ENCODE measurements at regions not wholly inside any gene's neighbourhood (a gene's known extent, or its start where the extent isn't known, plus 50 kb on each side); places are given as distances from the start of the nearest gene placed in this dataset.

DNA sequence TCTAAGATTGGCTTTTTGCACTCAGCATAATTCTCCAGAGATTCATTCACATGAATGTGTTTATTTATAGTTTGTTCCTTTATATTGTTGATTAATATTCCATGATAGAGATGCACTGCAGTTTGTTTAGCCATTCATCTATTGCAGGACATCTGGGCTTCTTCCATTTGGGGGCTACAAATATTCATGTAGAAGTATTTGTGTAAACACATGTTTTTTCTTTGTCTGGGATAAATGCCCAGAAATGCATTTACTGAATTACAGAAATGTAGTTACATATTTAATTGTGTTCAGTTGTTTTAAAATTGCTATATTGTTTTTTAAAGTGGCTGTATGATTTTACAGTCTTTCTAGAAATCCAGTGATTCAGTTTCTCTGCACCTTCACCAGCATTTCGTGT is 635.0 kb downstream of the ZIC1 start:
- H3K9me3 ChIP-seq (ENCODE audit: low read length) = no peaks in the 10 kb centered on the region
- H3K9me2 ChIP-seq (ENCODE audit: insufficient read depth, low read length) = no peaks in the 10 kb centered on the region
- no peak overlapping the region for H3K4me3 ChIP-seq (ENCODE audit: low read length)
- no peaks in the 10 kb centered on the region for H3K36me3 ChIP-seq (ENCODE audit: insufficient read depth, low read length)
- H3K9ac ChIP-seq (ENCODE audit: low read length) = no peak overlapping the region
- no peak overlapping the region for H3K4me2 ChIP-seq (ENCODE audit: low read length)
- H3K79me2 ChIP-seq (replicated peaks; ENCODE audit: insufficient read depth, low read length) = no peaks in the 10 kb centered on the region
- H3F3A ChIP-seq (ENCODE audit: insufficient read depth, low read length, poor library complexity, severe bottlenecking) = no peaks in the 10 kb centered on the region
- H4K20me1 ChIP-seq (ENCODE audit: insufficient read depth) = no peaks in the 10 kb centered on the region
- no peaks in the 10 kb centered on the region for H3K27me3 ChIP-seq (ENCODE audit: insufficient read depth, low read depth, low read length)
- H2AFZ ChIP-seq (ENCODE audit: low read depth, low read length) = no peak overlapping the region
- H3K27ac ChIP-seq (ENCODE audit: low read length) = no peak overlapping the region
- TF ChIP-seq SMC3 (conservative IDR thresholded peaks at IDR 0.05; ENCODE audit: poor library complexity) (no peak), MXI1 (conservative IDR thresholded peaks at IDR 0.05; ENCODE audit: poor library complexity, severe bottlenecking) (no peak), RAD21 (conservative IDR thresholded peaks at IDR 0.05) (no peak), TAF1 (IDR thresholded peaks at IDR 0.05; ENCODE audit: low read depth) (no peak), EZH2 (IDR thresholded peaks at IDR 0.05; ENCODE audit: borderline replicate concordance, insufficient read depth, low read length, poor library complexity, severe bottlenecking) (no peak), EP300 (conservative IDR thresholded peaks at IDR 0.05; ENCODE audit: poor library complexity, severe bottlenecking) (no peak), POLR2AphosphoS5 (IDR thresholded peaks at IDR 0.05) (no peak)
- TF ChIP-seq, protein P1, sequence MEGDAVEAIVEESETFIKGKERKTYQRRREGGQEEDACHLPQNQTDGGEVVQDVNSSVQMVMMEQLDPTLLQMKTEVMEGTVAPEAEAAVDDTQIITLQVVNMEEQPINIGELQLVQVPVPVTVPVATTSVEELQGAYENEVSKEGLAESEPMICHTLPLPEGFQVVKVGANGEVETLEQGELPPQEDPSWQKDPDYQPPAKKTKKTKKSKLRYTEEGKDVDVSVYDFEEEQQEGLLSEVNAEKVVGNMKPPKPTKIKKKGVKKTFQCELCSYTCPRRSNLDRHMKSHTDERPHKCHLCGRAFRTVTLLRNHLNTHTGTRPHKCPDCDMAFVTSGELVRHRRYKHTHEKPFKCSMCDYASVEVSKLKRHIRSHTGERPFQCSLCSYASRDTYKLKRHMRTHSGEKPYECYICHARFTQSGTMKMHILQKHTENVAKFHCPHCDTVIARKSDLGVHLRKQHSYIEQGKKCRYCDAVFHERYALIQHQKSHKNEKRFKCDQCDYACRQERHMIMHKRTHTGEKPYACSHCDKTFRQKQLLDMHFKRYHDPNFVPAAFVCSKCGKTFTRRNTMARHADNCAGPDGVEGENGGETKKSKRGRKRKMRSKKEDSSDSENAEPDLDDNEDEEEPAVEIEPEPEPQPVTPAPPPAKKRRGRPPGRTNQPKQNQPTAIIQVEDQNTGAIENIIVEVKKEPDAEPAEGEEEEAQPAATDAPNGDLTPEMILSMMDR (IDR thresholded peaks at IDR 0.05; ENCODE audit: poor library complexity, severe bottlenecking) = no peak
- TF ChIP-seq, protein P2, sequence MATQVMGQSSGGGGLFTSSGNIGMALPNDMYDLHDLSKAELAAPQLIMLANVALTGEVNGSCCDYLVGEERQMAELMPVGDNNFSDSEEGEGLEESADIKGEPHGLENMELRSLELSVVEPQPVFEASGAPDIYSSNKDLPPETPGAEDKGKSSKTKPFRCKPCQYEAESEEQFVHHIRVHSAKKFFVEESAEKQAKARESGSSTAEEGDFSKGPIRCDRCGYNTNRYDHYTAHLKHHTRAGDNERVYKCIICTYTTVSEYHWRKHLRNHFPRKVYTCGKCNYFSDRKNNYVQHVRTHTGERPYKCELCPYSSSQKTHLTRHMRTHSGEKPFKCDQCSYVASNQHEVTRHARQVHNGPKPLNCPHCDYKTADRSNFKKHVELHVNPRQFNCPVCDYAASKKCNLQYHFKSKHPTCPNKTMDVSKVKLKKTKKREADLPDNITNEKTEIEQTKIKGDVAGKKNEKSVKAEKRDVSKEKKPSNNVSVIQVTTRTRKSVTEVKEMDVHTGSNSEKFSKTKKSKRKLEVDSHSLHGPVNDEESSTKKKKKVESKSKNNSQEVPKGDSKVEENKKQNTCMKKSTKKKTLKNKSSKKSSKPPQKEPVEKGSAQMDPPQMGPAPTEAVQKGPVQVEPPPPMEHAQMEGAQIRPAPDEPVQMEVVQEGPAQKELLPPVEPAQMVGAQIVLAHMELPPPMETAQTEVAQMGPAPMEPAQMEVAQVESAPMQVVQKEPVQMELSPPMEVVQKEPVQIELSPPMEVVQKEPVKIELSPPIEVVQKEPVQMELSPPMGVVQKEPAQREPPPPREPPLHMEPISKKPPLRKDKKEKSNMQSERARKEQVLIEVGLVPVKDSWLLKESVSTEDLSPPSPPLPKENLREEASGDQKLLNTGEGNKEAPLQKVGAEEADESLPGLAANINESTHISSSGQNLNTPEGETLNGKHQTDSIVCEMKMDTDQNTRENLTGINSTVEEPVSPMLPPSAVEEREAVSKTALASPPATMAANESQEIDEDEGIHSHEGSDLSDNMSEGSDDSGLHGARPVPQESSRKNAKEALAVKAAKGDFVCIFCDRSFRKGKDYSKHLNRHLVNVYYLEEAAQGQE (IDR thresholded peaks at IDR 0.05; ENCODE audit: borderline replicate concordance) = no peak

DNA sequence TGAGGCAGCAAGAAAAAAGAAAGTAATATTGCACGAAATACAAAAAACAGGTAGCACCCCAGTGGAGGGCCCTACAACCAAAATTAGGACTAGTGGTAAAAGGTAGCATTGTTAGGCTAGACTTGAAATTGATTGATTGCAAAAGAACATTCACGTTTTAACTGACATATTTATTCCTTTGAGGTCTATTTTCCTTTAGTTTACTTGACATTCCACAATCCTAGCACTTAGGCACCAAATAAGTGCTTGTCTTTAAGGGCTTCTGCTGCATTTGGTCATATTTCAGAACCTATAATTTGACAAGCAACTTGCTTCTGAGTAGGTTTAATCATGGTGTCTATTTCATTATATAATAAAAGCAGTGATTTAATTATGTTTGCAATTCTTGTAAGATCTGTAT is 642.7 kb upstream of the AGTR1 start:
- no peaks in the 10 kb centered on the region for H3K36me3 ChIP-seq (ENCODE audit: insufficient read depth, low read length)
- no peaks in the 10 kb centered on the region for H3K79me2 ChIP-seq (replicated peaks; ENCODE audit: insufficient read depth, low read length)
- no peaks in the 10 kb centered on the region for H3F3A ChIP-seq (ENCODE audit: insufficient read depth, low read length, poor library complexity, severe bottlenecking)
- no peaks in the 10 kb centered on the region for H3K27me3 ChIP-seq (ENCODE audit: insufficient read depth, low read depth, low read length)
- no peak overlapping the region for H3K4me3 ChIP-seq (ENCODE audit: low read length)
- TF ChIP-seq POLR2AphosphoS5 (IDR thresholded peaks at IDR 0.05) (peak; percentile 53), EZH2 (IDR thresholded peaks at IDR 0.05; ENCODE audit: borderline replicate concordance, insufficient read depth, low read length, poor library complexity, severe bottlenecking) (no peak), SMC3 (conservative IDR thresholded peaks at IDR 0.05; ENCODE audit: poor library complexity) (no peak), EP300 (conservative IDR thresholded peaks at IDR 0.05; ENCODE audit: poor library complexity, severe bottlenecking) (peak; percentile 50), RAD21 (conservative IDR thresholded peaks at IDR 0.05) (no peak), MXI1 (conservative IDR thresholded peaks at IDR 0.05; ENCODE audit: poor library complexity, severe bottlenecking) (no peak), TAF1 (IDR thresholded peaks at IDR 0.05; ENCODE audit: low read depth) (no peak)
- TF ChIP-seq, protein P1 (IDR thresholded peaks at IDR 0.05; ENCODE audit: poor library complexity, severe bottlenecking) = no peak
- TF ChIP-seq, protein P2 (IDR thresholded peaks at IDR 0.05; ENCODE audit: borderline replicate concordance) = peak; percentile 44
- H3K9me3 ChIP-seq (ENCODE audit: low read length) = no peaks in the 10 kb centered on the region
- no peak overlapping the region for H3K9ac ChIP-seq (ENCODE audit: low read length)
- no peaks in the 10 kb centered on the region for H4K20me1 ChIP-seq (ENCODE audit: insufficient read depth)
- H2AFZ ChIP-seq (ENCODE audit: low read depth, low read length) = no peak overlapping the region
- no peak overlapping the region for H3K27ac ChIP-seq (ENCODE audit: low read length)
- H3K4me2 ChIP-seq (ENCODE audit: low read length) = no peak overlapping the region
- H3K9me2 ChIP-seq (ENCODE audit: insufficient read depth, low read length) = no peaks in the 10 kb centered on the region
